Esophagus muscularis mucosa (tissue), 4 donors: ENCODE measurements at regions not wholly inside any gene's neighbourhood (a gene's known extent, or its start where the extent isn't known, plus 50 kb on each side); places are given as distances from the start of the nearest gene placed in this dataset.

Experiments
- CTCF ChIP-seq, 3 experiments: fragments of 200-600 bp in 2 of 3; fragments of 450-650 bp in 1 of 3; sonication (generic) in 2 of 3; IDR thresholded peaks; one replicate each; pipeline ENCODE4 v1.5.1; 2017 to 2019; ENCODE audit warnings: antibody characterized with exemption in 3 of 3, mild to moderate bottlenecking in 2 of 3, moderate library complexity in 1 of 3
- EP300 ChIP-seq: sonication (generic); formaldehyde crosslinking; IDR thresholded peaks from one replicate; pipeline ENCODE4 v1.6.1; 2017; ENCODE audit warnings: antibody characterized with exemption
- POLR2A ChIP-seq: fragments of 450-650 bp; IDR thresholded peaks from one replicate; pipeline ENCODE4 v1.6.1; 2017; ENCODE audit warnings: antibody characterized with exemption, moderate library complexity, mild to moderate bottlenecking, low read depth
- POLR2AphosphoS5 ChIP-seq, 2 donors: sonication (generic); formaldehyde crosslinking; IDR thresholded peaks; one replicate each; pipeline ENCODE4 v1.6.1; 2017; ENCODE audit warnings: antibody characterized with exemption in 2 of 2

- TF ChIP-seq POLR2A: no peak
- peak; percentile 9 to 27 (median 24) for TF ChIP-seq CTCF (IDR thresholded peaks at IDR 0.05)
- no peak for TF ChIP-seq EP300
- no peak for TF ChIP-seq POLR2AphosphoS5 (IDR thresholded peaks at IDR 0.05)
Observed at GRCh38 chr5:164475339-164475977, 970.0 kb downstream of the MAT2B start.
